Adrenal gland (tissue), 9 donors: ENCODE measurements at regions not wholly inside any gene's neighbourhood (a gene's known extent, or its start where the extent isn't known, plus 50 kb on each side); places are given as distances from the start of the nearest gene placed in this dataset.
"Not testable (repeated sequence)": the region's sequence is repeated elsewhere in the genome, so short reads cannot be mapped to it uniquely, and the experiment has no call there.

ENCODE experiments used
- DNase-seq, 7 donors: peaks; one replicate each; pipeline ENCODE4 v3.0.0-alpha.2; 2019 to 2020
- H3K27ac ChIP-seq, 5 donors: fragments of 200-600 bp; sonication (generic) in 4 of 5; 1 replicate in 3 of 5; 2 replicates in 2 of 5; pipeline versions ENCODE4 v1.5.1 to v1.8.0; 2016 to 2020; ENCODE audit warnings: mild to moderate bottlenecking in 1 of 5
- H3K27me3 ChIP-seq: fragments of 200-600 bp; 2 replicates; pipeline ENCODE4 v1.8.0; 2021
- H3K36me3 ChIP-seq, 2 donors: fragments of 200-600 bp; replicated peaks in 1 of 2; 1 replicate in 1 of 2; 2 replicates in 1 of 2; pipeline versions ENCODE4 v1.5.1 to v1.8.0; 2018 to 2022
- H3K4me1 ChIP-seq, 2 donors: fragments of 200-600 bp; replicated peaks in 1 of 2; 1 replicate in 1 of 2; 2 replicates in 1 of 2; pipeline versions ENCODE4 v1.5.1 to v1.8.0; 2018 to 2021
- H3K4me3 ChIP-seq, 4 donors: fragments of 200-600 bp; sonication (generic) in 3 of 4; one replicate each; pipeline ENCODE4 v1.5.1; 2016 to 2018
- H3K9me3 ChIP-seq, 3 donors: fragments of 200-600 bp; sonication (generic) in 1 of 3; replicated peaks in 1 of 3; 1 replicate in 2 of 3; 2 replicates in 1 of 3; pipeline versions ENCODE4 v1.5.1 to v1.8.0; 2016 to 2021
- POLR2A ChIP-seq, 2 donors: fragments of 450-650 bp; IDR thresholded peaks; one replicate each; pipeline ENCODE4 v1.6.1; 2017; ENCODE audit warnings: antibody characterized with exemption in 2 of 2, mild to moderate bottlenecking in 2 of 2, moderate library complexity in 1 of 2
- WGBS, 4 donors: extraction: QIAGEN DNeasy Blood & Tissue Kit in 2 of 4; methylation state at CpG; one replicate each; pipeline versions ENCODE4 v1.1.5 to v1.1.7; 2013 to 2017; 5-methylcytosine and 5-hydroxymethylcytosine counted together
- intact Hi-C, 2 donors: fragments of 100-400 bp; cut with DNase I; formaldehyde crosslinking; loops; one replicate each; pipeline versions ENCODE4 v1.14.1 to v1.15.0; 2022 to 2023
- TF ChIP-seq, protein P1 (sequence below), 6 experiments: fragments of 450-650 bp in 4 of 6; fragments of 200-600 bp in 2 of 6; sonication (generic) in 1 of 6; IDR thresholded peaks; 1 replicate in 5 of 6; 2 replicates in 1 of 6; pipeline versions ENCODE4 v1.5.1 to v1.8.0; 2016 to 2021; ENCODE audit warnings: antibody characterized with exemption in 6 of 6, mild to moderate bottlenecking in 2 of 6, moderate library complexity in 1 of 6
- donor health status: healthy with polysubstance abuse.
- donor health status: Bipolar disorder and iron deficiency.
- donor health status: DM: yes; HTN: yes; CAD: no.
- donor health status: DM: no; HTN: no; CAD: no.
- donor health status: DM: no; HTN: no; CAD: no.

DNA sequence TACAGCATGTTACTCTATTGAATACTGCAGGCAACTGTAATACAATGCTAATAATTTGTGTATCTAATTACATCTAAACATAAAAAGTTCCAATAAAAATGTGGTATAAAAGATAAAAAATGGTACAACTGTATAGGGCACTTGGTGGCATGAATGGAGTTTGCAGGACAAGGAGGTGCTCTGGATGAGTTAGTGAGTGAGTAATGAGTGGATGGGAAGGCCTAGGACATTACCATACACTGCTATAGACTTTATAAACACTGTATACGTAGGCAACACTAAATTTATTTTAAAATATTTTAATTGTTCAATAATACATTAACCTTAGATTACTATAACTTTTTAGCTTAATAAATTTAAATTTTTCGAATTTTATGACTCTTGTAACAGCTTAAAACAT lies 579.6 kb upstream of the MAN1A1 start:
- TF ChIP-seq, protein P1, sequence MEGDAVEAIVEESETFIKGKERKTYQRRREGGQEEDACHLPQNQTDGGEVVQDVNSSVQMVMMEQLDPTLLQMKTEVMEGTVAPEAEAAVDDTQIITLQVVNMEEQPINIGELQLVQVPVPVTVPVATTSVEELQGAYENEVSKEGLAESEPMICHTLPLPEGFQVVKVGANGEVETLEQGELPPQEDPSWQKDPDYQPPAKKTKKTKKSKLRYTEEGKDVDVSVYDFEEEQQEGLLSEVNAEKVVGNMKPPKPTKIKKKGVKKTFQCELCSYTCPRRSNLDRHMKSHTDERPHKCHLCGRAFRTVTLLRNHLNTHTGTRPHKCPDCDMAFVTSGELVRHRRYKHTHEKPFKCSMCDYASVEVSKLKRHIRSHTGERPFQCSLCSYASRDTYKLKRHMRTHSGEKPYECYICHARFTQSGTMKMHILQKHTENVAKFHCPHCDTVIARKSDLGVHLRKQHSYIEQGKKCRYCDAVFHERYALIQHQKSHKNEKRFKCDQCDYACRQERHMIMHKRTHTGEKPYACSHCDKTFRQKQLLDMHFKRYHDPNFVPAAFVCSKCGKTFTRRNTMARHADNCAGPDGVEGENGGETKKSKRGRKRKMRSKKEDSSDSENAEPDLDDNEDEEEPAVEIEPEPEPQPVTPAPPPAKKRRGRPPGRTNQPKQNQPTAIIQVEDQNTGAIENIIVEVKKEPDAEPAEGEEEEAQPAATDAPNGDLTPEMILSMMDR (IDR thresholded peaks at IDR 0.05), result no peak
- TF ChIP-seq POLR2A (IDR thresholded peaks at IDR 0.05), result no peak
- Histone ChIP-seq H3K36me3 (no peaks in the 10 kb centered on the region), H3K4me1 (no peaks in the 10 kb centered on the region), H3K9me3 (peaks cover 0 to 7% (median 0%) of the 10 kb centered on the region in 3 donors), H3K27me3 (no peaks in the 10 kb centered on the region), H3K27ac (no peak overlapping the region), H3K4me3 (no peak overlapping the region)
- DNase-seq, result no peak
- WGBS, 4 donors, result 64 to 75% (median 70%) methylated on average over 2 of the region's 2 CpGs
- intact Hi-C loops, result no loop called here

- intact Hi-C loops, H3K4me3 ChIP-seq: not testable (repeated sequence)
Observed at GRCh38 chr6:119924888-119925287, 575.3 kb upstream of the MAN1A1 start.

DNA sequence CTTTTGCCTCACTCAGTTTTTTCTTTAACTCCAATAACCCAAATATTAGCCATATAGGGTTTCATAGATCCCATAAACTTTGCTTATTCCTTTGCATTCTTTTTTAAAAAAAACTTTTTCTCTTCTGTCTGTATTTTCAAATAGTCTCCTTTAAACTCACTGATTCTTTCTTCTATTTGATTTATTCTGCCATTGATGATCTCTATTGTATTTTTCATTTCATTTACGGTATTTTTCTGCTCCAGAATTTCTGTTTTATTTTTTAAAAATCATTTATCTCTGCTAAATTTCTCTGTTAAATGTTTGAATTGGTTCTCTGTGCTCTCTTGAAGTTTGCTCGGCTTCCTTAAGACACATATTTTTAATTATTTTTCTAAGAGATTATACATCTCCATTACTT lies 573.3 kb upstream of the MAN1A1 start:
- H3K4me3 ChIP-seq, result no peak overlapping the region
- intact Hi-C loops, result no loop called here
- H3K27ac ChIP-seq, result no peak overlapping the region
- no peaks in the 10 kb centered on the region for H3K27me3 ChIP-seq
- no peak for TF ChIP-seq POLR2A (IDR thresholded peaks at IDR 0.05)
- TF ChIP-seq, protein P1 (IDR thresholded peaks at IDR 0.05), result no peak
- no peak for DNase-seq
- H3K36me3 ChIP-seq, result no peaks in the 10 kb centered on the region
- WGBS, 4 donors, result 63 to 90% (median 65%) methylated on average over 2 of the region's 2 CpGs
- H3K4me1 ChIP-seq, result no peaks in the 10 kb centered on the region
- H3K9me3 ChIP-seq, result peaks cover 0 to 25% (median 0%) of the 10 kb centered on the region in 3 donors

More at GRCh38 chr6:119924888-119925287, 575.3 kb upstream of the MAN1A1 start:
- not testable (repeated sequence) for H3K36me3 ChIP-seq, DNase-seq, H3K27ac ChIP-seq, H3K27me3 ChIP-seq, H3K4me1 ChIP-seq
- WGBS, 4 donors, result 86 to 95% (median 93%) methylated on average over 3 of the region's 3 CpGs
- H3K9me3 ChIP-seq, result peaks cover 0 to 25% (median 0%) of the 10 kb centered on the region in 3 donors

DNA sequence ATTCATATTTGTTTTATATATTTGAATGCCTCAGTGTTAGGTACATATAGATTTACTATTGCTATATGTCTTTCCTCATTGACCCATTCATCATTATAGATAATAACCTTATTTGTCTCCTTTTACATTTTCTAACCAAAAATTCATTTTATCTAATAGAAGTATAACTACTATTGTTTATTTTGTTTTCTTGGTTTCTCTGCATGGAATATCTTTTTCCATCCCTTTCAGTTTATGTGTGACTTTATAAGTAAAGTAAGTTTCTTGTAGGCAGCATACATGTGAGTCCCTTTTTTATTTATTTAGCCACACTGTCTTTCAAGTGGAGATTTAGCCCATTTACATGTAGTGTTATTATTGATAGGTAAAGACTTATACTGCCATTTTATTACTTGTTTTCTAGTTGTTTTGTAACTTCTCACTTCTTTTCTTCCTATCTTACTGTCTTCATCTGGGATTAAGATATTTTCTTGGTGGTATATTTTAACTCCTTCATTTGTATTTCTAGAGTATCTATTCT lies 572.0 kb upstream of the MAN1A1 start:
- TF ChIP-seq, protein P1 (IDR thresholded peaks at IDR 0.05), result no peak
- no peak for TF ChIP-seq POLR2A (IDR thresholded peaks at IDR 0.05)
- Histone ChIP-seq H3K4me1 (no peaks in the 10 kb centered on the region), H3K27me3 (no peaks in the 10 kb centered on the region), H3K27ac (no peak overlapping the region), H3K9me3 (peaks cover 0 to 25% (median 0%) of the 10 kb centered on the region in 3 donors), H3K4me3 (no peak overlapping the region), H3K36me3 (no peaks in the 10 kb centered on the region)
- intact Hi-C loops, result no loop called here
- DNase-seq, result no peak

DNA sequence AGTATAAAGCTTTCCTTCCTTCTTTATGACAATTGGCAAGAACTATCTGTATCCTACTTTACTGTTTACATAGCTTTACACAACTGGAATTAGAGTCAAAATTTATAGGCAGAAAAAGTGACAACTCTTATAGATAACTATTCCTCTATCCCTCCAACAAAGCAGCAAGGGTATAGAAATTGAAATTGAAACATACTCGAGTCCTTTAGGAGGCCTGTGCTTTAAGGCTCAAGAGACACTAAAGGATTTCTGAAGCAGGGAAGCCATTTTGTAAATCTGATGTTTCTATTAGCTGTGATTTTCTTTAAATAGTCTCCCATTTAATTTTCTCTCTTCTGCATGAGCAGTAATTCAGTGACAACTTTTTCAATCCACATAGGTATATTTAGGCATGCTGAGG lies 567.6 kb upstream of the MAN1A1 start:
- H3K27ac ChIP-seq, result no peak overlapping the region
- intact Hi-C loops, result no loop called here
- 79 to 93% (median 85%) methylated on average over 1 of the region's 1 CpG for WGBS, 4 donors
- H3K27me3 ChIP-seq, result no peaks in the 10 kb centered on the region
- H3K36me3 ChIP-seq, result no peaks in the 10 kb centered on the region
- peaks cover 0 to 11% (median 0%) of the 10 kb centered on the region in 3 donors for H3K9me3 ChIP-seq
- no peak overlapping the region for H3K4me3 ChIP-seq
- no peak for DNase-seq
- H3K4me1 ChIP-seq, result no peaks in the 10 kb centered on the region
- TF ChIP-seq POLR2A (IDR thresholded peaks at IDR 0.05), result no peak
- TF ChIP-seq, protein P1 (IDR thresholded peaks at IDR 0.05), result no peak
